Esophagus squamous epithelium (tissue), 4 donors: ENCODE measurements at regions not wholly inside any gene's neighbourhood (a gene's known extent, or its start where the extent isn't known, plus 50 kb on each side); places are given as distances from the start of the nearest gene placed in this dataset.

Source experiments
- POLR2A ChIP-seq, 4 donors: fragments of 450-650 bp; IDR thresholded peaks; one replicate each; pipeline ENCODE4 v1.6.1; 2017; ENCODE audit warnings: antibody characterized with exemption in 4 of 4, mild to moderate bottlenecking in 4 of 4, moderate library complexity in 3 of 4
- TF ChIP-seq, protein P1 (sequence below), 6 experiments: fragments of 450-650 bp in 4 of 6; fragments of 200-600 bp in 2 of 6; sonication (generic) in 2 of 6; IDR thresholded peaks; one replicate each; pipeline ENCODE4 v1.5.1; 2016 to 2019; ENCODE audit warnings: antibody characterized with exemption in 6 of 6, mild to moderate bottlenecking in 4 of 6, moderate library complexity in 4 of 6

DNA sequence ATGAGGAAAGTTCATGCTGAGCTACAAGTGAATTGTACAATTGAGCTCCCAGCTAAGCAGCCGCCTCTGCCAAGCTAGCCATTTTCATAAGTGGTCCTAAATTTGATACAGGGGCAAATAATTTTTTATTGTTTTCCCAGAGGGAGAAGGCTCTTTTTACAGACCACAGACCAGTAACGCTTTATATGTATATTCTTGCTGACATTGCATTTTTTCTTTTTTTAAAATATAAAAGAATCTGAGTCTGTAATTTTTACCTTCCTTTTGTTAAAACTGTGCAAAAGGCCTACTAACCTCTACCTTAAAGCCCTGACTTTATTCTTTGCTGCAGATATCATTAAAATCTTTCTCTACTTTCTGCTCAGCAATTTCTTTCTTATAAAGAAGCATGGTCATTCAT lies 501.2 kb upstream of the INTU start:
- TF ChIP-seq, protein P1, sequence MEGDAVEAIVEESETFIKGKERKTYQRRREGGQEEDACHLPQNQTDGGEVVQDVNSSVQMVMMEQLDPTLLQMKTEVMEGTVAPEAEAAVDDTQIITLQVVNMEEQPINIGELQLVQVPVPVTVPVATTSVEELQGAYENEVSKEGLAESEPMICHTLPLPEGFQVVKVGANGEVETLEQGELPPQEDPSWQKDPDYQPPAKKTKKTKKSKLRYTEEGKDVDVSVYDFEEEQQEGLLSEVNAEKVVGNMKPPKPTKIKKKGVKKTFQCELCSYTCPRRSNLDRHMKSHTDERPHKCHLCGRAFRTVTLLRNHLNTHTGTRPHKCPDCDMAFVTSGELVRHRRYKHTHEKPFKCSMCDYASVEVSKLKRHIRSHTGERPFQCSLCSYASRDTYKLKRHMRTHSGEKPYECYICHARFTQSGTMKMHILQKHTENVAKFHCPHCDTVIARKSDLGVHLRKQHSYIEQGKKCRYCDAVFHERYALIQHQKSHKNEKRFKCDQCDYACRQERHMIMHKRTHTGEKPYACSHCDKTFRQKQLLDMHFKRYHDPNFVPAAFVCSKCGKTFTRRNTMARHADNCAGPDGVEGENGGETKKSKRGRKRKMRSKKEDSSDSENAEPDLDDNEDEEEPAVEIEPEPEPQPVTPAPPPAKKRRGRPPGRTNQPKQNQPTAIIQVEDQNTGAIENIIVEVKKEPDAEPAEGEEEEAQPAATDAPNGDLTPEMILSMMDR (IDR thresholded peaks at IDR 0.05) = no peak
- TF ChIP-seq POLR2A (IDR thresholded peaks at IDR 0.05) = no peak
